GM11168 (cell line): ENCODE measurements at regions not wholly inside any gene's neighbourhood (a gene's known extent, or its start where the extent isn't known, plus 50 kb on each side); places are given as distances from the start of the nearest gene placed in this dataset.
"Not testable (repeated sequence)": the region's sequence is repeated elsewhere in the genome, so short reads cannot be mapped to it uniquely, and the experiment has no call there.

ENCODE experiments used
- in situ Hi-C: fragments of 300-500 bp; cut with MboI; formaldehyde crosslinking; loops from one replicate; pipeline ENCODE4 v1.12.0; 2022; ENCODE audit warnings: low sequenced_read_pairs; ENCODE audit not compliant: unreplicated experiment

DNA sequence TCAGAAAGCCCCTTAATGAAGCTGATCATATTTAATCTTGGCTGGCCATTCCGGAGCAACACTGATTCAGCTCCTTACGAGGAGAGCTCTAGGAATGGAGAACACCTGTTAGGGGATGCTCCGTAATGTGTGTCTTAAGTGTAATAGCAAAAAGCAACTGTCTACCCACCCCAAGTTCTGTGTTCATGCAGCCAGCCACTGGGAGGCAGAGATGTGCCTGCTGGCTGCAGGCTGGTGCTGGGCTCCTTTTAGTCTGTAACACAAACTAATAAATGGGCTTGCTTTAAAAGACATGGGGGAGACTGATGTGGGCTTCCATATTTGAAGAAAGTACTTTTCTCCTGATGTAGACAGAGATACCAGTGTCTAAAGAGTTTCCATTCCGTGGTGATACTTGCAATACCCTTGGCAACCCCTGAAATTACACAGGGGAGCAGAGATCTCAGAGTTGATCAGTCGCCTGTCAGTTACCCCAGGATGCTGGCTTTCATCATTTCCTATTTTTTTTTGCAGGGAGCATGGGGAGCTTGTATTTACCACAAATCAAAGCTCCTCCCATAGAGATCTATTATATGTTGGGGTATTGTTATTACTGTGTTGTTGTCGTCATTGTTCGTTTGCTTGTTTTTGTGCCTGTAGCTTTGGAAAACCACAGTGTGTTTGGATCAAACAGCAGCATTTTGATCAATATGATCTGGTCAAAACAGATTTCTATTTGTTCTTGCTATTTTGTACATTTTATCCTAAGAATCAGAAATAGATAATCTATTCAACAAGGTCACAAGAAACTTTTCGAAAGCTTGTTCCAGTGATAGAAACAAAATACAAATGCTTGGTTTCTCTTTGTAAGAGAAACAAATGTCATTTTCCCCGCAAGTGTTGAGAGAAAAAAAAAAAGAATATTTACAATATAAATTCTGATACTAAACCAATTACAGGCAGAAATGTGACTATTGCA lies 65.8 kb downstream of the MTX3 start:
- in situ Hi-C loops: no loop called here

DNA sequence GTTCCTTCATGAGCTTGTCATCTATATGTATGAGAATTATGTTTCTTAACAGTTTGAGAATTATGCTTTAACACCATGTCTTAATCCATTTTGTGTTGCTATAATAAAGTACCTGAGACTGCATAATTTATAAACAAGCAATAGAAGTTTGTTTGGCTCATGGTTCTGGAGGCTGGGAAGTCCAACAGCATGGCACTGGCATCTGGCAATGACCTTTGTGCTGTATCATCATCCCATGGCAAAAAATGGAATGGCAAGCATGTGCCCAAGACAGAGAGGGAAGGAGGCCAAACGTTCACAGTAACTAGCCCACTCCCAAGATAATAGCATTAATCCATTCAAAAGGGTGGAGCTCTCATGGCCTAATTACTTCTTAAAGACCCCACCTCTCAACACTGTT lies 67.6 kb downstream of the MTX3 start:
- in situ Hi-C loops: no loop called here

DNA sequence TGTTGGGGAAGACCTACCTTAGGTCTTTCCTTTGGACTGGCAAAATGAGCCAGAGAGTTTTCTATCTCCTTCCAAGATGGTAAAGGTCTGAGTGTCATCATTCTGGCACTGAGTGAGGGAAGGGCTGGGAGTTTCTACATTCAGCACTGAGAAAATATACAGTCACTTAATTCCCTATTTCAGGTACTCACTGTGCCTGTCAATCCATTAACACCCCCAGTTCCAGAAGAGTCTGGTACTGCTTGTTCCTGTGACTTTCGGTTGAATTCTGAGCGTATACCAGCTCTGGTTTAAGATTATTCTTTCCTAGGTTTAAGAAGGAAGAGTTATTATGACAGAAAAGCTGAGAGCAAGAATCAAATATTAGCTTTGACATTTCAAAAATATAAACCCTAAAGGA lies 68.4 kb downstream of the MTX3 start:
- in situ Hi-C loops: no loop called here

- in situ Hi-C loops: not testable (repeated sequence)
Observed at GRCh38 chr5:79907452-79907851, 83.6 kb downstream of the MTX3 start.

DNA sequence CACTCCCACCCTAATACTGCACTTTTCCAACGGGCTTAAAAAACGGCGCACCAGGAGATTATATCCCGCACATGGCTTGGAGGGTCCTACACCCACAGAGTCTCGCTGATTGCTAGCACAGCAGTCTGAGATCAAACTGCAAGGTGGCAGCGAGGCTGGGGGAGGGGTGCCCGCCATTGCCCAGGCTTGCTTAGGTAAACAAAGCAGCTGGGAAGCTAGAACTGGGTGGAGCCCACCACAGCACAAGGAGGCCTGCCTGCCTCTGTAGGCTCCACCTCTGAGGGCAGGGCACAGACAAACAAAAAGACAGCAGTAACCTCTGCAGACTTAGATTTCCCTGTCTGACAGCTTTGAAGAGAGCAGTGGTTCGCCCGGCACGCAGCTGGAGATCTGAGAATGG lies 88.5 kb downstream of the MTX3 start:
- in situ Hi-C loops: not testable (repeated sequence)

DNA sequence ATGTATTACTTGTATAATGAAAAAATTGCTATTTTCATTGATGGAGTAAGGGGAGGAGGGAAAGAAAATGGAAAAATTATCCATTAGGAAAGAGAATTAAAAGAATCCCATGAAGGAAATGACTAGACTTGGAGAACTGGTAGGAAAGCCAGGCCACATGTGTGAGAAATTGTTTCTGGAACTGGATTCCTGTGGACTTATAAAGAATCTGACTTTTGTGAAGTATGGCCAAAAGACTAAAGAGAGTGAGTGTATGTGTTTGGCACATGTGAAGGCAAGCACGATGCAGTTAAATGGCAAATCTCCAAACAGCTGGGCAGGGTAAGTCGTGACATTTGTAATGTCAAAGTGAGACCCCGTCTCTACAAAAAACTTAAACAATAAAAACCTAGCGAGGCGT lies 89.4 kb downstream of the MTX3 start:
- in situ Hi-C loops: no loop called here

- in situ Hi-C loops: no loop called here
Observed at GRCh38 chr5:79898611-79899010, 92.5 kb downstream of the MTX3 start.

DNA sequence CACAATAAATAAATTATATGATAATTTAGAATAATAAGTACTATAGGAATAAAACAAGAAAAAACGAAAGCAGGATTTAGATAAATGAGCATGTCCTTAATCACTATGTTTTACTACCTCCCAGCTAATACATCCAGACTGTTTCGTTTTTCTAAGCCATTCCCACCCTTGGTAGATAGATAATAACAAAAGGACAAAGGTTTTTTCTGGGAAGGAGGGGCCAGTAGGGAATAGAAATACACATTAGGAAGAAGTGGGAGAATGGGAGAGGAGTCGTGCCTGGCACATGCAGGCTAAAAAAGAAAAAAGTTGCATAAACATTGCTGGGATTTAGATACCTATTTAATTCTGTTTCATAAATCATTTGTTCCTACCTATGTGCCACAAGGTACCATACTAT lies 97.1 kb downstream of the MTX3 start:
- in situ Hi-C loops: no loop called here

DNA sequence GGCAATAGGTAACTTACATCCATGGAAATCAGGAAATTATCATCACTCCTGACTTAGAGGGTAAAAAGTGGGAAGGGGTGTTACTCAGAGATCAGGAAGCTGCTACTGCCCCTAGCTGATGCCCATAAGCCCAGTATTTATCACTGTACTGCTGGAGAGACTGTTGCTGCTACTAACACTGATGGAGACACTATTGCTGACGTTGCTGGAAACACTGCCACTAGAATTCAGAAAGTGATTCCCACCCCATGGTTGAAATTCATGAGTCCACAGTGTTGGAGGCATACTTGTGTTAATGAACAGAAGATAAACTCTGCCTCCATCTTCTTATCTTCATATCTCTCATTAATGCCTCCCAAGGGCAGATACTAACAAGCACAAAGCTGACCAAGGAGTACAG lies 97.6 kb downstream of the MTX3 start:
- in situ Hi-C loops: no loop called here

GRCh38 chr5:79890930-79891249 lies 100.2 kb downstream of the MTX3 start:
- in situ Hi-C loops: no loop called here

DNA sequence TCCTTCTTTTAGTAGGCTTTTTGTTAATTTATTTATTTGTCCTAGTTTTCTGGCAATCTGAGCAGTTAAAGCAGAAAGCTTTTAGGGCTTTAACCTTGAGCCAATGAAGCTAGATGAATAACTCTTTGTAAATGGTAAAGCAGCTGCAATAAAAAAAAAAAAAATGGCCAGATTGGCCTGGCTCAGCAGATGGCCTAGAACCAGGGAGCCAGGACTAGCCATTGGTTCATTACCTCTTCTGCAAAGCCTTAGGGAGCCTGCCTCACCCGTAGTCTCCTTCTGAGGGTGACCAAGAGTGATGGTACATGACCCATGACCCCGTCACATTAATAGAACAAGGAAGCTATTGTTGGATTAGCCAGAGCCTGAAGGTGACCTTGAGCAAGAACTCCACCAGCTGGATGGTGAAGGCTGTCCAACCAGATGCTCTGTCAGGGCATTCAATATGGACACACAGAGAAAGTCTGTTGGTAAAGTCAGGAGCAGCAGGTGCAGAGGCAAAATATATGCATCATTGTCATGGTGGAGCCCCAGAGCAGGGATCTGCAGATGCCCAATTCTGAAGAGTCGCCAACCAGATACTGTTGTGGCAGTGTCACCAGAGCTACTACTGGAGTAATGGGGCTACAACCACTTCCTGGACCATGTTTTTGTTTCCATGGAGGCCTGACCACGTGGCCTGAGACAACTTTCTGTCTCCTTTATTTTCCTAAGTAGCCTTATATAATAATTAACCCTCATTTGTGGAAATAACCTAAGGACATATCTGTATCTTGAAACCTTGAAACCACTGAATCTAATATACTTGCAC lies 100.7 kb downstream of the MTX3 start:
- in situ Hi-C loops: no loop called here

DNA sequence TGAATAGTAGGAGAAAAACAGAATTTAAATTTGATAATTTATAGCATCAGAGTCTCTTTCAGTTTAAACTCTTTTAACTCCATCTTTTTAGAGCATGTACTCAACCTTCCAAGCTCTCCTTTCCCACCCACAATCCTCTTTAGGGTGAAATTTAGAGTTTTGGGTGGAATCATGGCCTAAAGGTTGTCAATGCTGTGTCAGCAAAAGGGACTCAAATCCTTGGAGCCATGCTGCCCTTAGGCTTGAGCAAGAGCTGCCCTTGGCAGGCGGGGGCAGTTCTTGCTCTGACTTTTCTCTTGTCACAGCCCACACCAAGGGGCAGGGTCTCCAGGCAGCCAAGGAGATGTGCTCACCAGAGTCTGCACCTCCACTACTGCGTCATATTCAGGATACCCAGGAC lies 102.4 kb downstream of the MTX3 start:
- in situ Hi-C loops: no loop called here

DNA sequence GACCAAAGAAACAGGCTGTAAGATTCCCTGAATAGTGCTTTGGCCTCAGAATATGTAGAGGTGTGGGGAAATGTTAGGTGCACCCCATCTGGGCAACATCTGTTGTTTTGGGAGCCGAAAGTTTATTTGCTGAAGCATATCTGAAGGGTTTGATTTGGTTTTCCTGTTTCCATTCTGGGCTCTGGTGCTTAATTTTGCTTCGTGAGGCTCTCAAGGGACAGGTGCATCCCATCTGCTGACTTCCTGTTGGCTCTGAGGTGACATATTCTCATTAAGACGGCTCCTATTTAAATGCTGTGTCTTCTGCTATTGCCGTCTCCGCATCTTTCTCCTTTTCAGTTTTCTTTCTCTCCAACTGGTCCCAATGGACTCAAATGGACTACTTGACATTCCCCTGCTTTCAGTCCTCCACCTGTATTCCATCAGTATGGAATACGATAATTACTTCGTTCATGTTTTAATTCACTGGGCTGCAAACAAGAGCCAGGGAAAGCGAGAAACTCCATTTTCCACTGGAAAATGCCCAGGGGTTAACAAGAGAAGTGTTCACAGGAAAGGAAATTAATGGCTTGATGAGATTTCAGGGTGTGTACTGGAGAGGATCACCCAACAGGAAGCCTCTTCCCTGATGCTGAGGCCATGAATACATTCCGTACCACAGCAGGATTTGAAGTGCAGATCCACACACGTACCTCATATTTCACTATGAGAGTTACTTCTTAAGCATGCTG lies 104.0 kb downstream of the MTX3 start:
- in situ Hi-C loops: no loop called here

DNA sequence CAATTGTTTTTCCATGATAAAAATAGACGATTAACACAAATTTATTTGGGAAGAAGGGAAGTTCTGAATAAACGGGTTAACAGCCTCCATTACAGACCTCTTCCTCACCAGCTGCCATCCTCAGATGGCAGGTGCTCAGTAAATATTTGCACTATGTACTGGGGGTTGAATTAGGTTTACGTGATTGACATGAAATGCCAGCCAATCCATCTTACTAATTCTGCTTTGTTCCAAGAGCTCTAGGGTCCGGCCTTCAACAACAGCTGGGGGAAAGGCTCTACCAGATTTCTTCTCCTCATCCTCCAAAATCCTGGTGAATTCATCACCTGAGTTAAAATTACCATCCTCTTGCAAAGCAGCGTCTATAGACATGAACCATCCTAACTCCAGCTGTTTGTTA lies 104.6 kb downstream of the MTX3 start:
- in situ Hi-C loops: no loop called here

DNA sequence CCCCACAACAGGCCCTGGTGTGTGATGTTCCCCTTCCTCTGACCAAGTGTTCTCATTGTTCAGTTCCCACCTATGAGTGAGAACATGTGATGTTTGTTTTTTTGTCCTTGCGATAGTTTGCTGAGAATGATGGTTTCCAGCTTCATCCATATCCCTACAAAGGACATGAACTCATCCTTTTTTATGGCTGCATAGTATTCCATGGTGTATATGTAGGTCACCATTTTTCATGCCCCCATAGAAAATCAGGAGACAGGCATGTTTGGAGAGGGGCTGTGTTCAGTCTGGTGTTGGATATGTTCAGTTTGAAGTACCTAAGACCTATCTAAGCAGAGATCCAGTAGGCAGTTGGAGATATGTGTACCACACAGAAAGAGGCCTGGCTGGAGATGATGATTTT lies 111.2 kb downstream of the MTX3 start:
- in situ Hi-C loops: not testable (repeated sequence)

DNA sequence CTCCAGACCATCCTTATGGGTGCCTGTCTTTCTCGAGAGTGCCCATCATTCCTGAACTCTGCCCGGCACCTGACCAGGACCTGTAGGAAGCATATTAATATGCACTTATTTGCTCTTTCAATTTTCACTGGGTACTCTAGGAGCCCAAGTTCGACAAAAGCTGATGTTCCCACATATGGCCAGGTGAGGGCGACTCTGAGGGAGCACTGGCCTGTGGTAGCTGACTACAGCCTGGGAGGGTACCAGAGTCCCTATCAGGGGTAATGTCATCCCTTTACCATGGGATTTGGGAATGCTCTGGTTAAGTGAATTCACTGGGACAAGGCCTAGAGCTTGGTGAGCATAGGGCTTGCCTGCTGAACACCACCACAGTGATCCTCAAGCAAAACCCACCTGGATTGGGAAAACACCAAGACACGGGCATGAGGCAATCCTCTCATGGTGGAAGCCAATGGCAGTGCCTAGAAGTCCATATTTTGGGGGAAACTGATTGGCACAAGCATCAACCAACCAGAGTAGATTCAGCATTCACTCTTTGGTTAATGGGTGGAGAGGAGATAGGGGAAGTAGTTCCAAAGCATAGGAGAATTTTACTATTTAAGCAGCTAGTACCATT lies 112.2 kb downstream of the MTX3 start:
- in situ Hi-C loops: no loop called here

DNA sequence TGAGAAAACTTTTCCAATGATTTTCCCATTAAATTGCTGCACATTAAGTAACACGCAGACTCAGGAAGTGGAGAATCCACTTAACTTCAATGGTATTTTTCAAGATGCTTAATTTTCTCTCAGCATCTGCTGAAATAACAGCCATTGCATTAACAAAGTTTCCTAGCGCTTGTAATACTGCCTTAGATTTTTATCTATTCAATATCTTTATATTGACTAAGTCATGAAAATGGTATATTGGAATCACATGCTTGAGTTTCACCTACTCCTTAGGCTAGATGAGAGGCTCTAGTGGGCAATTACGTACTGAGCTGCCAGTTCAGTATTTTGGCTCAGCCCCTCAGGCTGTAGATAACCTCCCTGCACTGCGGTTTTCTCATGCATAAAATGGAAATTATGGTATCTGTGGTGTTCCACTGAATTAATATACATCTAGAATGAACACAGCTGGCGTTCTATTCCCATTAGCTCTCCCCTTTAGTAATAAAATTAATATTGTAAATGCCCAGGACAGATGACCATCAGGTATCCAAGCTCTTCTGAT lies 112.9 kb downstream of the MTX3 start:
- in situ Hi-C loops: no loop called here

DNA sequence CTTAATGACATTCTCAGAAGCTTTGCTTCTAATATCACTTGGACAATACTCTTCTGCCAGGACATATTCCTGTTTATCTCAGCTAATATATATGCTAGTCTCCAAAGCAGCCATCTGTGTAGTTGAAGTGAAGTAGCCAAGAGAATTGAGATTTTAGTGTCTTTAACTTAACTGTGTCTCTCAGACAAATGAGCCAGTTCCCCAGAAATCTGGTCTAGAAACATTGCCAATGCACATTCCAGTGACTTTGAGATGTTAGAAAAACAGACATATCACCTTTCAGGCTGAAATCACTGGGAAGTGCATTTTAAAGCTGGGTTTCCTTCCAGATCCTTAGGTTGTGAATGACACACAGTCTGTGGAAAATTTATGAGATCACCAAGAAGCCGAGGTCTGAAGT lies 114.6 kb downstream of the MTX3 start:
- in situ Hi-C loops: no loop called here

GRCh38 chr5:79875230-79875629 lies 115.8 kb downstream of the MTX3 start:
- in situ Hi-C loops: no loop called here

DNA sequence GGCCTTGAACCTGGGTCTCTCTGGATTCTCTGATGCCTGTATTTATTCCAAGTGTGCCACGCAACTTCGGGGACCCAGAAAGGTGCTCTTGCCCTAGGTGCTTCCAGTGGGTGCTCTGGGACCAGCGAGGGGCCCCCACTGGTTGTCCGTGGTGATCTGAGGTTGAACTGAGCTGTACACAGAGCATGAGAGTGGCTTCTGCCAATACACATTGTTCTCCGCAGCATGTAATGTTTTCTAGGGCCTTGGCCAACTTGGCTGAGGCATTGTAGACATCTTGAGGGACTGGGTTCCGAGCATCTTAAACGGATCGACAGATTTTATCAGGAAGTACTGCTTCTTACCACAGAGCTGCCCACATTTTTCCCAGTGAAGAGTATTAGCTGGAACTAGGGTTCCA lies 117.9 kb downstream of the MTX3 start:
- in situ Hi-C loops: no loop called here
